HG02981 (cell line): ENCODE measurements at regions not wholly inside any gene's neighbourhood (a gene's known extent, or its start where the extent isn't known, plus 50 kb on each side); places are given as distances from the start of the nearest gene placed in this dataset.

Source experiments
- ATAC-seq: cut with Tn5 transposase; IDR thresholded peaks from one replicate; pipeline ENCODE4 v1.9.1; 2021; ENCODE audit warnings: mild to moderate bottlenecking, moderate library complexity; ENCODE audit not compliant: unreplicated experiment

- no peak for ATAC-seq
These were observed 68.3 kb upstream of the CHRDL1 start for GRCh38 chrX:110863883-110864282.

- ATAC-seq, result no peak
These were observed 62.9 kb upstream of the CHRDL1 start for GRCh38 chrX:110858565-110858964.

GRCh38 chrX:110853610-110854009 is 58.0 kb upstream of the CHRDL1 start:
- ATAC-seq, result no peak

- ATAC-seq, result no peak
These were observed 56.6 kb upstream of the CHRDL1 start for GRCh38 chrX:110852180-110852579.

- no peak for ATAC-seq
These were observed 56.2 kb upstream of the CHRDL1 start for GRCh38 chrX:110851780-110852179.

GRCh38 chrX:110847334-110847733 is 51.7 kb upstream of the CHRDL1 start:
- ATAC-seq, result peak; percentile 72

- ATAC-seq, result no peak
These were observed 50.5 kb upstream of the CHRDL1 start for GRCh38 chrX:110846071-110846470.
